A549 (cell line): ENCODE measurements at regions not wholly inside any gene's neighbourhood (a gene's known extent, or its start where the extent isn't known, plus 50 kb on each side); places are given as distances from the start of the nearest gene placed in this dataset.

Experiments
- CHD2 ChIP-seq: fragments of 150-350 bp; IDR thresholded peaks from 2 replicates; pipeline ENCODE4 v1.6.1; 2014; ENCODE audit warnings: low read length; ENCODE audit not compliant: partially characterized antibody
- KDM5A ChIP-seq: fragments of 200-600 bp; sonication (generic); IDR thresholded peaks from 2 replicates; pipeline ENCODE4 v1.6.1; 2016; ENCODE audit warnings: antibody characterized with exemption, mild to moderate bottlenecking
- POLR2A ChIP-seq: IDR thresholded peaks from 2 replicates; pipeline ENCODE4 v1.6.1; 2012; ENCODE audit warnings: mild to moderate bottlenecking, low read length
- TF ChIP-seq, protein P1 (sequence below): fragments of >200 bp; sonication (Bioruptor Twin); formaldehyde crosslinking; IDR thresholded peaks from 3 replicates; pipeline ENCODE4 v1.5.1; 2016
- TF ChIP-seq, protein P2 (sequence below): IDR thresholded peaks from 2 replicates; pipeline ENCODE4 v1.6.1; 2012

DNA sequence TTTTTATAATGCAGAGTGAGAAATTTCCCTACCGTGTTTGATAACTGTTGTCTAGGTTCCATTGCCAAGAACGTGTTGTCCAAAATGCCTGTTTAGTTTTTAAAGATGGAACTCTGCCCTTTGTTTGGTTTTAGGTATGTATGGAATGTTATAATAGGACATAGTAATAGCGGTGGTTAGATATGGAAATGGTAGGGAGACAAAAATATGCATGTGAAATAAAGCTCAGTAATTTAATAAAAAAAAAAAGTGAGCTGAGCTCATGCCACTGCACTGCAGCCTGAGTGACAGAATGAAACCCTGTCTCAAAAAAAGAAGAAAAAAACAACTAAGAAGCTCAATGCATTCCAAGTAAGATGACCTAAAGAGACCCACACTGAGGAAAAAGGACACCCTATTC lies 72.9 kb downstream of the ZNF783 start:
- TF ChIP-seq KDM5A (no peak), POLR2A (no peak), CHD2 (no peak)
- TF ChIP-seq, protein P1, sequence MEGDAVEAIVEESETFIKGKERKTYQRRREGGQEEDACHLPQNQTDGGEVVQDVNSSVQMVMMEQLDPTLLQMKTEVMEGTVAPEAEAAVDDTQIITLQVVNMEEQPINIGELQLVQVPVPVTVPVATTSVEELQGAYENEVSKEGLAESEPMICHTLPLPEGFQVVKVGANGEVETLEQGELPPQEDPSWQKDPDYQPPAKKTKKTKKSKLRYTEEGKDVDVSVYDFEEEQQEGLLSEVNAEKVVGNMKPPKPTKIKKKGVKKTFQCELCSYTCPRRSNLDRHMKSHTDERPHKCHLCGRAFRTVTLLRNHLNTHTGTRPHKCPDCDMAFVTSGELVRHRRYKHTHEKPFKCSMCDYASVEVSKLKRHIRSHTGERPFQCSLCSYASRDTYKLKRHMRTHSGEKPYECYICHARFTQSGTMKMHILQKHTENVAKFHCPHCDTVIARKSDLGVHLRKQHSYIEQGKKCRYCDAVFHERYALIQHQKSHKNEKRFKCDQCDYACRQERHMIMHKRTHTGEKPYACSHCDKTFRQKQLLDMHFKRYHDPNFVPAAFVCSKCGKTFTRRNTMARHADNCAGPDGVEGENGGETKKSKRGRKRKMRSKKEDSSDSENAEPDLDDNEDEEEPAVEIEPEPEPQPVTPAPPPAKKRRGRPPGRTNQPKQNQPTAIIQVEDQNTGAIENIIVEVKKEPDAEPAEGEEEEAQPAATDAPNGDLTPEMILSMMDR, result no peak
- TF ChIP-seq, protein P2, sequence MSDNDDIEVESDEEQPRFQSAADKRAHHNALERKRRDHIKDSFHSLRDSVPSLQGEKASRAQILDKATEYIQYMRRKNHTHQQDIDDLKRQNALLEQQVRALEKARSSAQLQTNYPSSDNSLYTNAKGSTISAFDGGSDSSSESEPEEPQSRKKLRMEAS, result no peak
